H1 (cell line): ENCODE measurements at regions not wholly inside any gene's neighbourhood (a gene's known extent, or its start where the extent isn't known, plus 50 kb on each side); places are given as distances from the start of the nearest gene placed in this dataset.

ENCODE experiments used
- CTCF ChIA-PET: fragments of 300-600 bp; sonication (Branson Sonifier 250); formaldehyde crosslinking; loops from one replicate; lab custom pipeline; 2021; ENCODE audit not compliant: partially characterized antibody; lab: Charles Lee
- POLR2A ChIA-PET: fragments of 300-600 bp; sonication (Branson Sonifier 250); formaldehyde crosslinking; loops from one replicate; lab custom pipeline; 2021; ENCODE audit warnings: inconsistent platforms; ENCODE audit not compliant: partially characterized antibody; lab: Charles Lee
- DNase-seq, 2 experiments: peaks; one replicate each; pipeline versions ENCODE4 v3.0.0 to v3.0.0-alpha.2; 2010 to 2022; ENCODE audit warnings: low spot score in 2 of 2, low read depth in 1 of 2, mixed read lengths in 1 of 2
- FAIRE-seq: peaks from 2 replicates; lab custom pipeline; 2011; peaks lifted over from hg19 to GRCh38; lab: Jason Lieb, UNC
- H2AFZ ChIP-seq: 2 replicates; pipeline ENCODE4 v1.8.1; 2012; ENCODE audit warnings: low read length, inconsistent platforms
- H2AK5ac ChIP-seq: 2 replicates; pipeline ENCODE4 v1.6.1; 2013; ENCODE audit warnings: low read depth, low read length
- H2BK120ac ChIP-seq: replicated peaks from 2 replicates; pipeline ENCODE3; 2013; ENCODE audit warnings: low read depth, low read length, inconsistent platforms
- H2BK12ac ChIP-seq: 2 replicates; pipeline ENCODE4 v1.6.1; 2013; ENCODE audit warnings: low read depth, low read length
- H2BK15ac ChIP-seq: 2 replicates; pipeline ENCODE4 v1.6.1; 2013; ENCODE audit warnings: low read length
- H2BK20ac ChIP-seq: 2 replicates; pipeline ENCODE4 v1.6.1; 2013; ENCODE audit warnings: low read length
- H2BK5ac ChIP-seq: 2 replicates; pipeline ENCODE4 v1.6.1; 2013; ENCODE audit warnings: low read depth, low read length
- H3K14ac ChIP-seq: 2 replicates; pipeline ENCODE4 v1.6.1; 2013; ENCODE audit warnings: inconsistent platforms; ENCODE audit not compliant: insufficient read length
- H3K18ac ChIP-seq: 2 replicates; pipeline ENCODE4 v1.6.1; 2013; ENCODE audit warnings: low read length; ENCODE audit errors: extremely low read depth
- H3K23ac ChIP-seq: 2 replicates; pipeline ENCODE4 v1.6.1; 2013; ENCODE audit warnings: inconsistent platforms; ENCODE audit not compliant: insufficient read length
- H3K23me2 ChIP-seq: 2 replicates; pipeline ENCODE4 v1.6.1; 2013; ENCODE audit warnings: low read depth, low read length
- H3K27ac ChIP-seq: 2 replicates; pipeline ENCODE4 v1.6.1; 2011; ENCODE audit warnings: low read depth, low read length, inconsistent platforms
- H3K27me3 ChIP-seq, 4 experiments: replicated peaks in 1 of 4; 1 replicate in 1 of 4; 2 replicates in 3 of 4; pipeline versions ENCODE4 v1.6.1 to v1.8.1; 2011 to 2013; ENCODE audit warnings: low read length in 3 of 4, mild to moderate bottlenecking in 3 of 4, inconsistent platforms in 2 of 4, mixed read lengths in 2 of 4, moderate library complexity in 1 of 4; ENCODE audit not compliant: control insufficient read depth in 3 of 4, insufficient read depth in 3 of 4; ENCODE audit errors: extremely low read depth in 1 of 4
- H3K36me3 ChIP-seq, 4 experiments: 2 replicates each; pipeline versions ENCODE4 v1.6.1 to v1.8.1; 2011 to 2013; ENCODE audit warnings: mild to moderate bottlenecking in 4 of 4, low read length in 3 of 4, moderate library complexity in 2 of 4, control low read depth in 1 of 4, inconsistent platforms in 1 of 4; ENCODE audit not compliant: insufficient read depth in 4 of 4, control insufficient read depth in 2 of 4
- H3K4ac ChIP-seq: replicated peaks from 2 replicates; pipeline ENCODE3; 2013; ENCODE audit warnings: low read length, low read depth, mixed read lengths, inconsistent platforms; ENCODE audit not compliant: insufficient read length
- H3K4me1 ChIP-seq, 4 experiments: replicated peaks in 1 of 4; 1 replicate in 1 of 4; 2 replicates in 3 of 4; pipeline versions ENCODE4 v1.6.1 to v1.8.1; 2011 to 2013; ENCODE audit warnings: low read length in 3 of 4, inconsistent platforms in 2 of 4, mixed read lengths in 1 of 4; ENCODE audit not compliant: insufficient read depth in 4 of 4, control insufficient read depth in 3 of 4
- H3K4me2 ChIP-seq, 2 experiments: 2 replicates each; pipeline versions ENCODE4 v1.6.1 to v1.8.1; 2011 to 2013; ENCODE audit warnings: low read depth in 2 of 2, low read length in 2 of 2, control low read depth in 1 of 2, inconsistent platforms in 1 of 2, mild to moderate bottlenecking in 1 of 2; ENCODE audit not compliant: insufficient read depth in 1 of 2
- H3K4me3 ChIP-seq, 4 experiments: fragments of 200-600, 300-600 bp in 1 of 4; sonication (generic), shearing (Covaris generic), sonication (Bioruptor Twin) in 1 of 4; 2 replicates each; pipeline versions ENCODE4 v1.5.1 to v1.8.1; 2011 to 2016; ENCODE audit warnings: low read length in 4 of 4, low read depth in 3 of 4, control low read depth in 2 of 4, inconsistent platforms in 2 of 4, mild to moderate bottlenecking in 2 of 4, mixed read lengths in 1 of 4, moderate library complexity in 1 of 4; ENCODE audit not compliant: insufficient read depth in 2 of 4; ENCODE audit errors: extremely low read depth in 1 of 4
- H3K56ac ChIP-seq: replicated peaks from 2 replicates; pipeline ENCODE3; 2013; ENCODE audit warnings: low read depth, mild to moderate bottlenecking, mixed read lengths, low read length, inconsistent platforms; ENCODE audit not compliant: insufficient read length
- H3K79me1 ChIP-seq: 2 replicates; pipeline ENCODE4 v1.6.1; 2013; ENCODE audit warnings: low read depth, low read length, control low read depth
- H3K79me2 ChIP-seq, 2 experiments: 2 replicates each; pipeline versions ENCODE4 v1.6.1 to v1.8.1; 2012 to 2013; ENCODE audit warnings: low read length in 2 of 2, mild to moderate bottlenecking in 2 of 2, inconsistent platforms in 1 of 2; ENCODE audit not compliant: insufficient read depth in 2 of 2, control insufficient read depth in 1 of 2
- H3K9ac ChIP-seq, 4 experiments: replicated peaks in 1 of 4; 1 replicate in 1 of 4; 2 replicates in 3 of 4; pipeline versions ENCODE4 v1.6.1 to v1.8.1; 2011 to 2013; ENCODE audit warnings: low read depth in 3 of 4, low read length in 3 of 4, control low read depth in 2 of 4, mild to moderate bottlenecking in 2 of 4, moderate library complexity in 2 of 4, inconsistent platforms in 1 of 4; ENCODE audit errors: extremely low read depth in 1 of 4
- H3K9me3 ChIP-seq, 2 experiments: 2 replicates each; pipeline versions ENCODE4 v1.6.1 to v1.8.1; 2012 to 2013; ENCODE audit warnings: mild to moderate bottlenecking in 2 of 2, moderate library complexity in 2 of 2, control low read depth in 1 of 2, inconsistent platforms in 1 of 2, low read depth in 1 of 2, low read length in 1 of 2, mixed read lengths in 1 of 2; ENCODE audit not compliant: insufficient read depth in 2 of 2
- H4K20me1 ChIP-seq, 2 experiments: replicated peaks in 1 of 2; 2 replicates each; pipeline versions ENCODE3 to v1.8.1; 2011 to 2013; ENCODE audit warnings: inconsistent platforms in 2 of 2, low read length in 2 of 2, mild to moderate bottlenecking in 1 of 2; ENCODE audit not compliant: insufficient read depth in 2 of 2, control insufficient read depth in 1 of 2
- H4K5ac ChIP-seq: 2 replicates; pipeline ENCODE4 v1.6.1; 2013; ENCODE audit warnings: low read length, low read depth, mixed read lengths, inconsistent platforms; ENCODE audit not compliant: insufficient read length
- H4K8ac ChIP-seq: 2 replicates; pipeline ENCODE4 v1.8.0; 2013; ENCODE audit warnings: mild to moderate bottlenecking, moderate library complexity, low read length, inconsistent platforms; ENCODE audit not compliant: insufficient read depth; ENCODE audit errors: extremely low read depth
- H4K91ac ChIP-seq: replicated peaks from 2 replicates; pipeline ENCODE3; 2013; ENCODE audit warnings: low read length, mixed read lengths, inconsistent platforms; ENCODE audit not compliant: insufficient read length
- CBX8 ChIP-seq: fragments of 300-800, 300-1000 bp; sonication (generic); IDR thresholded peaks from 2 replicates; pipeline ENCODE4 v1.7.1; 2016; ENCODE audit warnings: low read depth, low read length, borderline replicate concordance
- CHD1 ChIP-seq: IDR thresholded peaks from 2 replicates; pipeline ENCODE4 v1.6.1; 2012; ENCODE audit warnings: low read depth, low read length, improper control_type of control experiment
- CHD2 ChIP-seq: IDR thresholded peaks from 2 replicates; pipeline ENCODE4 v1.6.1; 2012; ENCODE audit warnings: low read length, improper control_type of control experiment
- EZH2 ChIP-seq: fragments of 200-600 bp; sonication (generic); IDR thresholded peaks from 2 replicates; pipeline ENCODE4 v1.7.1; 2012; ENCODE audit warnings: low read depth, mild to moderate bottlenecking, moderate library complexity, low read length, inconsistent platforms; ENCODE audit not compliant: severe bottlenecking
- NRF1 ChIP-seq: IDR thresholded peaks from 2 replicates; pipeline ENCODE4 v1.6.1; 2011; ENCODE audit warnings: mild to moderate bottlenecking, low read depth, low read length, improper control_type of control experiment
- SP1 ChIP-seq: IDR thresholded peaks from 2 replicates; pipeline ENCODE4 v1.6.1; 2011; ENCODE audit warnings: low read depth, low read length
- SUZ12 ChIP-seq: fragments of 200-600 bp; sonication (generic); IDR thresholded peaks from 2 replicates; pipeline ENCODE4 v1.6.1; 2012; ENCODE audit warnings: mild to moderate bottlenecking, inconsistent platforms, low read length, moderate library complexity, mixed read lengths
- WGBS, 2 experiments: shearing (Covaris generic) in 1 of 2; methylation state at CpG; one replicate each; pipeline versions ENCODE4 v1.1.6 to v1.1.7; 2013 to 2015; ENCODE audit warnings: low lambda C conversion rate in 2 of 2, mixed read lengths in 2 of 2, inconsistent platforms in 1 of 2, low coverage in 1 of 2, missing lambda C conversion rate in 1 of 2; ENCODE audit not compliant: insufficient replicate concordance in 2 of 2, insufficient coverage in 1 of 2, insufficient read length in 1 of 2; ENCODE audit errors: extremely low coverage in 1 of 2, missing lambda C conversion rate in 1 of 2; 5-methylcytosine and 5-hydroxymethylcytosine counted together
- TF ChIP-seq, protein P1 (sequence below): IDR thresholded peaks from 2 replicates; pipeline ENCODE4 v1.6.1; 2012; ENCODE audit warnings: inconsistent platforms

- H3K27ac ChIP-seq: no peak overlapping the region
- peak overlapping the region; percentile 71; the same call in 1 of the 2 replicates for H3K18ac ChIP-seq
- H4K8ac ChIP-seq: no peak overlapping the region; the same call in 1 of the 2 replicates
- H2BK5ac ChIP-seq: peak overlapping the region; percentile 18; the same call in 1 of the 2 replicates
- WGBS, 2 experiments: 93% methylated on average over 9 of the region's 9 CpGs; no CpG with 5 or more reads in 1 of the 2 experiments
- DNase-seq (no peak), FAIRE-seq (no peak)
- H3K27me3 ChIP-seq: no peaks in the 10 kb centered on the region; a peak in 1 of 7 replicates
- ChIA-PET POLR2A (no interaction called here), CTCF (interaction anchor here (0.8 to 2.0 kb wide), 11 partner anchors 8 to 137 kb away, joined by 3 to 9 read pairs (median 3); no protein-coding TSS in a partner anchor)
- no peak for TF ChIP-seq NRF1
- TF ChIP-seq SP1: no peak
- TF ChIP-seq EZH2: no peak
- TF ChIP-seq SUZ12: no peak
- TF ChIP-seq, protein P1, sequence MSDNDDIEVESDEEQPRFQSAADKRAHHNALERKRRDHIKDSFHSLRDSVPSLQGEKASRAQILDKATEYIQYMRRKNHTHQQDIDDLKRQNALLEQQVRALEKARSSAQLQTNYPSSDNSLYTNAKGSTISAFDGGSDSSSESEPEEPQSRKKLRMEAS: no peak
- no peak for TF ChIP-seq CHD2
- no peak for TF ChIP-seq CHD1
- no peak for TF ChIP-seq CBX8
- H3K4me3 ChIP-seq: no peak overlapping the region
- peak overlapping the region; percentile 93 for H4K91ac ChIP-seq
- no peak overlapping the region for H3K56ac ChIP-seq
- H2BK120ac ChIP-seq: peak overlapping the region; percentile 13
- H3K14ac ChIP-seq: no peak overlapping the region
- H3K4me2 ChIP-seq: no peak overlapping the region
- no peak overlapping the region for H2AFZ ChIP-seq
- peaks cover 18 to 50% (median 38%) of the 10 kb centered on the region in 4 experiments for H3K4me1 ChIP-seq
- H3K36me3 ChIP-seq: no peaks in the 10 kb centered on the region; a peak in 1 of 8 replicates
- 0 out of 2 replicates have a peak overlapping the region, but pooled peaks have one; percentile 16 for H2BK15ac ChIP-seq
- H2BK20ac ChIP-seq: peak overlapping the region; percentile 86
- no peaks in the 10 kb centered on the region for H3K79me1 ChIP-seq
- H3K9me3 ChIP-seq: peaks cover 0 to 3% of the 10 kb centered on the region in 2 experiments; a peak in 1 of 4 replicates
- H4K20me1 ChIP-seq: peaks cover 0 to 10% of the 10 kb centered on the region in 2 experiments
- no peaks in the 10 kb centered on the region for H3K79me2 ChIP-seq
- no peak overlapping the region for H3K23ac ChIP-seq
- peaks cover 10% of the 10 kb centered on the region for H3K23me2 ChIP-seq
- H3K9ac ChIP-seq: no peak overlapping the region; a peak in 2 of 7 replicates
- no peak overlapping the region for H4K5ac ChIP-seq
- peak overlapping the region; percentile 96; the same call in 1 of the 2 replicates for H2BK12ac ChIP-seq
- peak overlapping the region; percentile 57 for H3K4ac ChIP-seq
- no peak overlapping the region for H2AK5ac ChIP-seq
Observed at GRCh38 chr9:135221576-135221950, 134.1 kb downstream of the OLFM1 start.
